CD4-positive, alpha-beta T cell treated with Interleukin-12 subunit alpha and Interleukin-12 subunit beta, for 1 hour (primary cell): ENCODE measurements at regions not wholly inside any gene's neighbourhood (a gene's known extent, or its start where the extent isn't known, plus 50 kb on each side); places are given as distances from the start of the nearest gene placed in this dataset.
"Not testable (repeated sequence)": the region's sequence is repeated elsewhere in the genome, so short reads cannot be mapped to it uniquely, and the experiment has no call there.

Source experiments
- DNase-seq: peaks from one replicate; pipeline ENCODE4 v3.0.0-alpha.2; 2020

DNA sequence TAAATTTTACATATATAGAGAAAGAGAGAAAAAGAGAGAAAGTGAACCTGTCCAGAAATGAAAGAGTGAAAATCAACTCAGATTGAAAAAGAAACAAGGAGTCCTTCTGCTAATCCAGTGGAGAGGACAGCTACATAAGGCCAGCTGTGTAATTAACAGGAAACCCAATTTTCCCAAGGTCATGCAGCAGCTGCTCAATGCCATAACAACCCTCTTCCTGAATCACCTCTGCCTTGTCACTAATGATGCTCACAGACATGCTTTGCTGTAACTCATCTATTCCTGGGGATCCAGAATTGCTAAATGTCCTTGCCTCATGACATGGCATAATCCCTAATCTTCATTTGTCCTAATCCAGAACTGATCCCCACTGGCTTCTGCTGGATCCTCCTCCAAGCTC is 288.6 kb downstream of the NEBL start:
- DNase-seq: no peak

DNA sequence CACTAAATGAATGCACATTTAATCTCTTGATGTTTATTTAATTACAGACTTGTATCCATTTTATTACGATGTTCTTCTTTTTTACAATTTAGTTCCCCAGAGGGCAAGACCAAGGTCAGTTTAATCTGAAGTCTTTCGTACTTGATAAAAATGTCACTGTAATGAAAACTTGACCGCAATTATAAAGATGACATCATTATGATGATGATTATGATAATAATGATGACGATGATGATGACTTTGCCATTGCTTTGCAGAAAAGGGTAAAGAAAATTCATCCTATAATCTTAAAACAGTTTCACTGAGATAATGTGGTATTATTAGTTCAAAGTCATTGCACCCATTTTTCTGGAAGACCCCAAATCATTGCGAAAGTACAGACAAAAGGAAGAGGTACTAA is 290.1 kb downstream of the NEBL start:
- DNase-seq: no peak

DNA sequence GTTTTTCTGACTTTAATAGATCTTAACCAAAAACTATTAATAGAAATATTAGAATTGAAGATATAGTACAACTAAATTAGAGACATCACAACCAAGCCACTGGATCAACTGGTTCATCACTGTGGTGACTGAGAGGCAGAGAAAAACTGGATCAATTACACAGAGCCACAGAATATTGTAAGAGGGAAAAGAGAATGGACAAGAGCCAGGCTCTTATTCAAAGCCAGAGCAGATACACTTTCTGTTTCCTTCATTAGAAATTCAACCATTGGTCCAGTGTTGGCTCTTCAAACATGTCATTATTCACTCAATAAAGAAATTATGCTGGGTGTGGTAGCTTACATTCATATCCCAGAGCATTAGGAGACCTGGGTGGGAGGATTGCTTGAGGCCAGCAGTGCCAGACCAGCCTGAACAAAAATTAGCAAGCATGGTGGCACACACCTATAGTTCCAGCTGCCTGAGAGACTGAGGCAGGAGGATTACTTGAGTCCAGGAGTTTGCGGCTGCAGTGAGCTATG is 295.1 kb downstream of the NEBL start:
- DNase-seq: no peak

DNA sequence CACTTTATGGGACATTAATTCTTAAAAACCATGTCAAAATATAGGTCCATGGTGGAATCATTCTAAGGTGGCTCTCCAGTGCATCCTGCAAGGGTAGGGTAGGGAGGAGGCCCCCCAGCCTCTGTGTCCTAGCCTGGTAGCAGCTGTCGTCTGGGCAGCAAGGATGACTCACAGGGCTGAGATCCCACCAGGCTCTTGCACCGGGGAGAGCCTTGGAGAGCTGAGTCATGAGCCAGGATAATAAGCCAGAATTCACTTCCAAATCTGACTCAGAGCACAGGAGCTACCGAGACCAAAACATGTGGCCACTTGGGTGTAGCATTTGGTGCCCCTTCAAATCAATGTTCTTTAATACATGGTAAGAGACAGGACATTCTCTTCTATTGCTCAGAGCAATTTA is 298.5 kb downstream of the NEBL start:
- no peak for DNase-seq

DNA sequence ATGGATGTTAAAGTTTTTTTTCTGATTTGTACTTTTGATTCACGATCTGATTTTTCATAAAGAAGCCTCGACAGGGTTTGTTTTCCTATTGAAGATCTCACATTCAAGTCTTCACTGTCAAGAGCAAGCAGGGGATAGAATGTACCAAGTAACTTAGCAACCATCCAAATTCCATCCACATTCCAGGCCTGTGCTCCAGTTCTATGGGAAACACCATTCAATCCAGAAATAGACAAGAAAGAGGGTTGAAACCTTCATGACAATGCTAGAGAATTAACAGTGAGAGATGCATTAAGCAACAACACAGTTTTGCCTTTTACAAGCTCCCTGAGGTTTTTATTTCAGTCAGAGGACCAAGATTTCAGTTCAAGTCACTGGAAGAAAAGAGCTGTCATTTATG is 300.2 kb downstream of the NEBL start:
- no peak for DNase-seq

DNA sequence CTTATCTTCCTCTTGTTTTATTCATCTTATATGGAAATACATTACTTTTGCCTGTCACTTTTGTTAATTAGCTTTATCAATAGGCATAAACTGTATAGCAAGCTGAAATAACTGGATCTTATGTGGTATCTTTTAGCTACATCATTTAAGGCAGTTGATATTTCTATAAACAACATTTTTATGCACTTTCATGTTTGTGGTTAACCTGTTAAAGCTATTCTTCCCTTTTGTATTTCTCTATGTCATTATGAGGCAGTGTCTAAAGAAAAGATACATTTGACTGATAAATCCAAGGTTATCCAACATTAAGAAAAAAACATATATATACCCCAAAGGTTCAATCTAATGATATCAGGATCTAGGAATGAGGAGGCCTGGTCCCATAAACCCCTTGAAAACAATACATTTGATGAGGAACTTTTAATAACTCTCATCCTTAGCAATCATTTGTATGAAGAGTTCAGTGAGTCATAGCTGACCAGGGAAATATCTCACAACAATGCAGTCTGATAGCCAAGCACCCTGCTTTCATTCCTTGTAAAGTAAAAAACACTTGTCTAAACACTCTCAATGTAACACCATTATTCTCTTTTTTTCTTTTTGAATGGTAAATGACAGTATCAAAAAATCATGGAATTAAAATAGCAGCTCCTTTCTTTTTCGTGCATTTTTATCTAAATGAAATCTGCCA is 300.9 kb downstream of the NEBL start:
- DNase-seq: no peak

DNA sequence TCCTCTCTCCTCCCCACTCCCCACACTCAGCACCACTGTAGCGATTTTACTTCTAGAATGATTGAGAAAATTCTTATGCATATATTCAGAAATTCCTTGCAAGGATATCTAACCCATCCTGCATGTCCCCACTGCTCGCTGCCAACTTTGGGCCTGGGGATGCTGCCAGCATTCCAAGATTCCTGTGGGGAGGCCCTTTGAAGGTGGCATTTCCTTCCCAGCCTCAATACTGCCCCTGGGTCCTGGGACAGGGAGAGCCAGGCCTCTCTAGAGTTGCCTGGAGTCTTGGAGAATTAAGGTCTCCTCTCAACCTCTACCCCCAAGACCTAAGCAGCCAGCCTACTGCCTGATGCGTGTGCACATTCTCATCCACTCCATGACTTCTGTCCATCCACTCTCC is 303.5 kb downstream of the NEBL start:
- DNase-seq: no peak

DNA sequence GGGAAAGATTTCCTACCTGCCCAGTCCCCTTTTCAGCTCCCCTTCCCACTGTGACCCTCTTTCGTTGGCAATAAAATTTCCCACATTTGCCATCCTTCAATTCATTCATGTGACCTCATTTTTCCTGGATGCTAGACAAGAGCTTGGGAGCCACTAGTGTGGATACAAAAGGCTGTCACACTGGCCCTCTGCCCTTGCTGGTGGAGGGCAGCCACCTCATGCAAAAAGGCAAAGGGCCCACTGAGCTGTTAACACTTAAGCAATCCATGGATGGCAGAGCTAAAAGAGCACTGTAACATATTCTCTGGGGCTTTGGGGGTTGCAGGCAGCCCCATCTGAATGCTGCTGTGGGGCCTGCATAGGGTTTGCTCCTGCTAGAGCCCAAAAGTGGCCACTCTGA is 315.1 kb downstream of the NEBL start:
- no peak for DNase-seq

DNA sequence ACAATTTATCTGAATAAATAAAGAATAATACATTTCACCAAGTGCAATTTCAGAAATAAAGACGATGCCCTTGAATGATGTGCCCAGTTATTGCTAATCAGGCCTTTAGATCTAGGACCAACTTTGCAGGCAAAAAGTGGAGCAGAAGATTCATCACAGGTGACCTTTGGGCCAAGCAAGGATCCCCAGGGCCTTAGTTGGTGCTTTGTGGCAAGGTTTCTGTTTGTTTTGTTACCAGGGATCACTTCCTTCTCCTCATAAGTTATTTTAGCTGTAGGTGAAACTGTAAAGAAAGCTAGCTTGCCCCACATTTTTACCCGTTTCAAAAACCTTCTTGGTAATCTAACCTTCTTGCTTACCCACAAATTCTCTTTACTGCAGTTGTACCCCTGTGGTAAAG is 323.2 kb downstream of the NEBL start:
- no peak for DNase-seq

DNA sequence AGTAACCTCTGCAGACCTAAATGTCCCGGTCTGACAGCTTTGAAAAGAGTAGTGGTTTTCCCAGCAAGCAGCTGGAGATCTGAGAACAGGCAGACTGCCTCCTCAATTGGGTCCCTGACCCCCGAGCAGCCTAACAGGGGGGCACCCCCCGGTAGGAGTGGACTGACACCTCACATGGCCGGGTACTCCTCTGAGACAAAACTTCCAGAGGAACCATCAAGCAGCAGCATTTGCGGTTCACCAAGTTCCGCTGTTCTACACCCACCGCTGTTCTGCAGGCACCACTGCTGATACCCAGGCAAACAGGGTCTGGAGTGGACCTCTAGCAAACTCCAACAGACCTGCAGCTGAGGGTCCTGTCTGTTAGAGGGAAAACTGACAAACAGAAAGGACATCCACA is 341.1 kb downstream of the NEBL start:
- DNase-seq: not testable (repeated sequence)

DNA sequence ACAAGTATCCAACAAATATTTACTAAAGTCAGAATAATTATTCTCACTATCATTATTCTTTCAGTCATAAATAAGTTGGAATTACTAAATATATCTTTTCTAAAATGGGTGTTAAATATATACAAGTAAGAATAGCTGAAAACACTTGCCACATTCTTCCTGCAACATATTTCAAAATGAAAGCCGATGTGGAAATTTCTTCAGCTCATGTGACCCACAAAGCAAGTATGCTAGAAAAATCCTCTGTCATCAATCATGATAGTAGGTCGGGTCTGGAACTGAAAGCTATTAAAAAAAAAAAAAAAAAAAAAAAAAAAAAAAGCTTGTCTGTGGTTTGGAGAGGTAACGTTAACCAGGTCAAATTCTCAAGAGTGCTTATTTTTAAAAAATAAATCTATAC is 344.7 kb downstream of the NEBL start:
- DNase-seq: no peak

DNA sequence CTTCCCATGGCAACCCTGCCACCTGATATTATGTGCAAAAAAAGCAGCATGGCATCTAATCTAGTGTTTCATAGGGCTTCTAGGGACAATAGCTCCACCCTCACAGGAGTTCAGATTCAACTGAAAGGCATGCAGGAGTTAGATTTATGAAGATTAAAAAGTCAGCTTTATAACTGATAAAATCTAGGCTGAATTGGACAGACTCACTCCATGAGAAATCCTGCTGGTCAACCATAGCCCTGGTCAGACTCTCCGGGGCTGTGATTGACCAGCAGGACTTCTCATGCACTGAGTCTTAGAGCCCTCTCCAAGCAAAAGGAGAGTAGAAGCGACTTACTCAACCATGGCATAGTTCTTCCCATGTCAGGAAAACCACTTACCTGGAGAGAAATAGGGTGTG is 345.4 kb downstream of the NEBL start:
- DNase-seq: no peak

DNA sequence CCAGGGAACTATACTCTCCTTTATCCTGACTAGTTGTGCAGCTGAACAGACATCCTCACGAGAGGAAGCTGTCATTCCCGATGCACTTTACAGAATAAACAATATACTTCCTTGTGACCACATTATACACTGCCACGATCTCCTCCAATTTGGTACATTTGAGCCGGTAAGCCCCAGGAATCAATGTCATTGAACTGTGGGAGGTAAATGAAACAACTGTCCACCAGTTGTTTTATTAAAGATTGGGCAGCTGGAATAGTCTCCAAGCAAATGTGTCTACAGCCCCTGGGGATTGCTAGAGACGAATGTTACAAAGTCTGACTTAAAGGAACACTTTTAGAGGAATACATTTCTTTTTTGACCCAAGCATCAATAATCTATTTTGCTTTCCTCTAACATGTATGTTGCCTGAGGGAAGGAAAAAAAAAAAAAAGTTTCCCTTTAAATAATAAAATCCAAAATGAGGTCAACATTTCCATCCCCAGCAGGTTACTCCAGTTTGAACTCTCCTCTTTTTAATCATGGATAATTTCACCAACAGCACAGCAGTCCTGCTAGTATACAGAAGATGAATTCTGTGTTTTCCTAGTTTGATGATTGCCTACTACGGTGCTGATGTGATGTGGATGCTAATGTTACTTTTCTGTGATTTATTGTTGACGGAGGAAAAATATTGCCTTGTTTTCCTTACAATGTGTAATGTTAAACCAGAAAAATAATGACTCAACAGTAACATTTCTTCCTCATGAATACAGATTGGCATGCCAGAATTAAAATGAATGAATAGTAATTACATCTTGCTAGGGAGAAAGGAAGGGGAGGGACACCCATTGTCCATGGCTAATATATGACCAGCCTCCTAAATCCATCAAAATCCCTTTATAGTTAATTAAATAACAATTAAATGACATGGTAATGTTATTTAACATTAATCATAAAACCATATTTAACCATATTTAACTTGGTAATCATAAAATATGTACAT is 360.9 kb downstream of the NEBL start:
- DNase-seq: no peak

DNA sequence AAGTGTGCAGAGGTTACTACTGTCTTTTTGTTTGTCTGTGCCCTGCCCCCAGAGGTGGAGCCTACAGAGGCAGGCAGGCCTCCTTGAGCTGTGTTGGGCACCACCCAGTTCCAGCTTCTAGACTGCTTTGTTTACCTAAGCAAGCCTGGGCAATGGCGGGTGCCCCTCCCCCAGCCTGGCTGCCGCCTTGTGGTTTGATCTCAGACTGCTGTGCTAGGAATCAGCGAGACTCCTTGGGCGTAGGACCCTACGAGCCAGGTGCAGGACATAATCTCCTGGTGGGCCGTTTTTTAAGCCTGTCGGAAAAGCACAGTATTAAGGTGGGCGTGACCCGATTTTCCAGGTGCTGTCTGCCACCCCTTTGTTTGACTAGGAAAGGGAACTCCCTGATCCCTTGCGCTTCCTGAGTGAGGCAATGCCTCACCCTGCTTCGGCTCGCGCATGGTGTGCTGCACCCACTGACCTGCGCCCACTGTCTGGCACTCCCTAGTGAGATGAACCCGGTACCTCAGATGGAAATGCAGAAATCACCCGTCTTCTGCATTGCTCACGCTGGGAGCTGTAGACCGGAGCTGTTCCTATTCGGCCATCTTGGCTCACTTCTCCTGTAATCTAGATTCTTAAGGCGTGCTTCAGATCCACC is 365.7 kb downstream of the NEBL start:
- not testable (repeated sequence) for DNase-seq

DNA sequence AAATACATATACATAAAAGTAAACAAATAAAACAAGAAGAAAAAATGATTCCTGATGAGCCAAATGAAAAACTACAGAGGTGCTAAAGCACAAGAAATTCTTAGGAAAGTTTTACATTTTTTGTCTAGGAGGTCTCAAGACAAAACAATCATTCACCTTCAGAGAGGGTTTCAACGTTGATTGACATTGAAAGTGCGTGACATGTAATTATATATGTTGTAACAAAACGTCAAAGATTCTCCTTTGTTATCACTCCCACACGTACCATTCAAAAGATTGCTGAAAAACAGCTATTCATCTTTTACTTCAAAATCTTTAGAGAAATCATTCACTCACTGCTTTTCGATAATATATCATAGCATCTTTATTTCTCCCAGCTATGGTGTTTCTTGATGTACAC is 375.9 kb downstream of the NEBL start:
- DNase-seq: no peak

DNA sequence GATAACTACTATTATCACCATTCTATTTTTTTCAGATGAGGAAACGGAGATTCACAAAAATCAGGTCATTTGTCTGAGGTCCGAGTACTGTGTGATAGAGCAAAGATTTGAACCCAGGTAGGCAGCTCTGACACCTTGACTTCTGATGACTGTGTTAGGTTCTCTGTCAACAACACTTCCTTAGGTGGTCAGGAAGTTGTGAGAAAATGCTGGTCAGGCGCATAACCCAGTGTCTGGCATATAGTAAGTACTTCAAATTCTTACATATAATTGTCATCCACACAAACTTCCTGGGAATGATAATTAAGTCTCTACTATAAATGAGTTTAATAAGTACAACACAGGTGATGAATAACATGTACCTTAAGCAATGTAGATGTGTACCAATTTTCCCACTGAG is 381.5 kb downstream of the NEBL start:
- DNase-seq: no peak

DNA sequence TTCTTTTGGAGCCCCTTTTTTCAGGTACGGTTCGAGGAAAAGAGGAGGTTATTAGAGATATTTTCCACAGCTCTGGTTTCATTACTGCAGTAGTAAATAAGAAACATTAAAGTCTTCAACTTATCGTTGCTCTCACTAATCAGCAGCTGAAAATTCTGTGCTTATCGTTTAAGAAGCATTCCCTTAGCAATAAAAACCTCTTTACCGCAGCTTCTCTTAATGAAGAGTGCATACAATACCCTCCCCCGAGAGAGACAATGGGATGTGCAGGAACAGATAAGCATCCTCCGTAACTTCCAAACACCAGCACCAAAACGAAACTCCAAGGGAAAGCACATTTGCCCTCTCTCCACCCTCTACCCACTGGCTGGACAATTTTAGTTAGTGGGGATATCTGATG is 384.5 kb downstream of the NEBL start:
- no peak for DNase-seq

DNA sequence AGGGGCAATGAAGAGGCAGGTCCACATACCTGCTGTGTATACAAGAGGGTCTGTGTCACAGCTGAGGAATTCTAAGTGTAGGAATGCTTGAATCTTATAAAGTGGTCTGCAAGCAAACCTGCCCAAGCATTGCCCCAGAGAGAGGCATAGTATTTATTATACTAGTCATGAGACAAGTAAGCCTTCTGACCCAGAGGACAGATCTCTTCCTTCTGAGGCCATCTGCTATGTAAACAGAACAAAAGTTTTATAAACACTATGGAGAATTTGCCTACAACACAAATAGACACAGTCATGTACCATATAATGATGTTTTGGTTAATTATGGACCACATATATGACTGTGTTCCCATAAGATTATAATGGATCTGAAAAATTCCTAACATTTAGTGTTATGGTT is 388.2 kb downstream of the NEBL start:
- no peak for DNase-seq

DNA sequence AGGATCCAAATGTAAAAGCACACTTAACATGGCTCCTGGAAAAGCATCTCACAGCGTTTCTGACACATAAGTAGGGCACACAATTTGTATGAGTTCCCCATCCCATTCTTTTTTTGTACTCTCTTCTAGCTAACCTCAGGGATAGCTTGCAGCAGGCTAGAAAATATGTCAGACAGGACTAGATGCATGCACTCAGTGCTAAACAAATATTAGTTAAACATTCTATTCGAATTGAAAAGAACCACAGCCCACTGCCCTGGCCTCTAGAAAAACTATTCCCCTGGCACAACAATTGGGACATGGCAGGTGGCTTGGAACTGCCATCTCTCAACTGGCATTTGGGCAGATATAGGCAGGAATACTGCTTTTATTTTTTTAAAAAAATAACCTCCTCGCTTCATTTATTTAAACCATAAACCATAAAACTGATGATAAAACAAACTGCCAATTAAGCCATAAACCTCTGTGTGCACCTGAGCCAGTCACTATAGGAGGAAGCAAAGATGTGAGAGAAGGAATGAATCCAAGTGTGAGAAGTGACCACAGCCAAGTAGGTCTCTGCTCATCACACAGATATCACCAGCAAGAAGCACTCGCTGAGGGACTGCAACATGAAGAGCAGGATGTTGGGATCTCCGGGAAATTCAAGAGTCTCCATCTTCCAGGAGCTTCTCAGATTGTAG is 394.1 kb downstream of the NEBL start:
- DNase-seq: no peak

DNA sequence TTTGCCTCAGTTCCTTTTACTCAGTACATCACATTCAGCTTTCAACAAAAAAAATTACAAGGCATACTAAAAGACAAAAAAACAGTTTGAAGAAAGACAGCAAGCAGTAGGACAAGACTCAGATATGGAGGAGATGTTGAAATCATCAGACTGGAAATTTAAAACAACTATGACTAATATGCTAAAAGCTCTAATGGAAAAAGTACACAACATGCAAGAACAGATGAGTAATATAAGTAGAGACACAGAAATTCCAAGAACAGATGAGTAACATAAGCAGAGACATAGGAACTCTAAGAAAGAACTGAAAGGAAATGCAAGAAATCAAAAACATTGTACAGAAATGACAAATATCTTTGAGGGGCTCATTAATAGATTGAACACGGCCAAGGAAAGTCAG is 402.6 kb downstream of the NEBL start:
- no peak for DNase-seq

DNA sequence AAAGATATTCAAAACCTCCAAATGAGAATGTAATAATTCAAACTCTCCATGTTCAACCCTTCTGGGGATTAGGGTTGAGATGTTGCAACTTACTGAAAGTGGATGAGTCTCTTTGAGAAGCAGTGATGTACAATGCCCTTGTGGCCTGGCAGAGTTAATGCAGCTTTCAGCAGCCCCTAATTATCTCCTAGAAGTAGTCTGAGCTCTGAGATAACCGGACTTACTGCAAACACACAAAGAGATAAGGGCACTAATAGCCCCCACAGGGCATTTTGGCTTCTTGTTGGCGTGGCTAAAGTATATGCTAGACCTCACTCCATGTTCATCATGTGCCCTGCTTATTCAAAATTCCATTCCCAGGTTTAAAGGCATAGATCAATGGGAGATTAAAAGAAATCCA is 404.7 kb downstream of the NEBL start:
- DNase-seq: no peak

DNA sequence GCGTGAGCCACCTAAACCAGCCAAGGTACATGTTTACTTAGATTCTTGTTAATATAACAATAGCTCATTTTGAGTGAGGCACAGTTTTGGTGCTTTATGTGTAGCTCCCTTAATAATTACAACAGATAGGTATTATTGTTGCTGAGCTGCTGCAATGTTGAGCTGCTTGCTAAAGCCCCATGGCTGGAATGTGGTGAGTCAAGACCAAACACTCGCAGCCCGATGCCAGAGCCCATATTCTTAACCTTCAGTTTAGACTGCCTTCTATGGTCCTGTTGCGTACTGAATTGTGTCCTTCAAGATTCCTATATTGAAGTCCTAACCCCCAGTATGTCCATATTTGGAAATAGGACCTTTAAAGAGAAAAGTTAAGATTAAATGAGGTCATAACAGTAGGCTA is 407.1 kb downstream of the NEBL start:
- no peak for DNase-seq

DNA sequence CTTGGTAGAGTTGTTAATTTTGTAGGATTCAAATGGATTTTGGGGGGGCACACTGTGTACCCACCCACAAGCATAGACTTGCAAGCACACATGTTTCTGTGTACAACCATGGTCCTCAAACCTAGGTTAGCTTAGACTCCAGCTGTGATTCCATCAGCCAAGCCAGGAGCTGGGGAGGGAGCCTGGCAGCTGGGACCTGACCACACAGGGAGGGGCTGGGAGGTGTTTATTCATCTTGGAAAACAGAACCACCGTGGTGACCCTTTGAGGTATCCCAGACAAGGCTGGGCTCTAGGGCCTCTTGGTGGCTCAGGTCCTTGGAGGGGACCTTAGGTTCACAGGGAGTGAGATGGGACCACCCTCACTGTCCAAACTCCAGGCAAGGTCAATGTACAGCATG is 410.3 kb downstream of the NEBL start:
- DNase-seq: no peak
